Heart left ventricle (tissue), 16 donors: ENCODE measurements at regions not wholly inside any gene's neighbourhood (a gene's known extent, or its start where the extent isn't known, plus 50 kb on each side); places are given as distances from the start of the nearest gene placed in this dataset.

Experiments
- ATAC-seq, 4 donors: fragments of 200-7000 bp; cut with Tn5 transposase; one replicate each; pipeline ENCODE4 v1.9.1; 2020 to 2022; ENCODE audit warnings: moderate library complexity in 4 of 4, mild to moderate bottlenecking in 3 of 4, moderate number of reproducible peaks in 1 of 4
- DNase-seq, 5 donors: peaks; one replicate each; pipeline ENCODE4 v3.0.0-alpha.2; 2020
- H3K27ac ChIP-seq, 12 donors: fragments of 200-600 bp; sonication (generic) in 4 of 12; one replicate each; pipeline versions ENCODE4 v1.5.0 to v1.8.0; 2016 to 2022; ENCODE audit warnings: mild to moderate bottlenecking in 2 of 12
- H3K27me3 ChIP-seq, 9 donors: fragments of 200-600 bp; sonication (generic) in 2 of 9; one replicate each; pipeline versions ENCODE4 v1.5.1 to v1.8.0; 2016 to 2022; ENCODE audit warnings: mild to moderate bottlenecking in 3 of 9
- H3K36me3 ChIP-seq, 9 donors: fragments of 200-600 bp; sonication (generic) in 2 of 9; one replicate each; pipeline versions ENCODE4 v1.5.0 to v1.8.0; 2018 to 2022; ENCODE audit warnings: mild to moderate bottlenecking in 2 of 9
- H3K4me1 ChIP-seq, 12 donors: fragments of 200-600 bp; sonication (generic) in 4 of 12; one replicate each; pipeline versions ENCODE4 v1.5.0 to v1.8.0; 2016 to 2022; ENCODE audit warnings: mild to moderate bottlenecking in 3 of 12
- H3K4me3 ChIP-seq, 12 donors: fragments of 200-600 bp; sonication (generic) in 4 of 12; one replicate each; pipeline versions ENCODE4 v1.5.0 to v1.8.0; 2017 to 2022; ENCODE audit warnings: mild to moderate bottlenecking in 9 of 12, moderate library complexity in 4 of 12
- H3K9me3 ChIP-seq, 12 donors: fragments of 200-600 bp; sonication (generic) in 4 of 12; one replicate each; pipeline versions ENCODE4 v1.5.0 to v1.8.0; 2016 to 2022; ENCODE audit warnings: mild to moderate bottlenecking in 1 of 12
- CTCF ChIP-seq, 12 donors: fragments of 200-600 bp; sonication (generic) in 4 of 12; IDR thresholded peaks; one replicate each; pipeline versions ENCODE4 v1.5.0 to v1.8.0; 2018 to 2022; ENCODE audit warnings: antibody characterized with exemption in 12 of 12, mild to moderate bottlenecking in 5 of 12
- POLR2A ChIP-seq, 2 donors: fragments of 450-650 bp; IDR thresholded peaks; one replicate each; pipeline ENCODE4 v1.6.1; 2017; ENCODE audit warnings: antibody characterized with exemption in 2 of 2, mild to moderate bottlenecking in 2 of 2, moderate library complexity in 2 of 2
- WGBS, 4 donors: extraction: QIAGEN DNeasy Blood & Tissue Kit in 2 of 4; methylation state at CpG; one replicate each; pipeline versions ENCODE4 v1.1.5 to v1.1.7; 2013 to 2018; 5-methylcytosine and 5-hydroxymethylcytosine counted together
- intact Hi-C, 10 donors: fragments of 100-400 bp; cut with DNase I; formaldehyde crosslinking; loops; one replicate each; pipeline versions ENCODE4 v1.11.1 to v1.14.2; 2022
- donor health status: ischemic (EF 13 %, LVEDD 7.1; RV severe dilation, severe dysfunction).
- donor health status: healthy with polysubstance abuse.
- donor health status: DM: no; HTN: yes; CAD: no.
- donor health status: DM: no; HTN: no; CAD: no.
- donor health status: ischemic (EF 25% LVEDD 6.9; RV normal size, moderate dysfunction).
- donor health status: ischemic (EF 25% LVEDD 5.7; RV mildly dilated, moderate dysfunction).
- donor health status: healthy.
- donor health status: DM: yes; HTN: yes; CAD: no.
- donor health status: ischemic (EF 35%, LVEDD 5.7; RV mildly dilated, moderate dysfunction).
- donor health status: nonischemic (EF 11% LVEDD 7.7; RV severe dilation, severe dysfunction).
- donor health status: DM: yes; HTN: yes; CAD: no.
- donor health status: PGD.
- donor health status: ischemic (EF 29% LVEDD 5.4; RV normal size, mild dysfunction).
- donor health status: nonischemic (EF 23%, LVEDD 6.1; RV moderate dilation, normal function).

DNA sequence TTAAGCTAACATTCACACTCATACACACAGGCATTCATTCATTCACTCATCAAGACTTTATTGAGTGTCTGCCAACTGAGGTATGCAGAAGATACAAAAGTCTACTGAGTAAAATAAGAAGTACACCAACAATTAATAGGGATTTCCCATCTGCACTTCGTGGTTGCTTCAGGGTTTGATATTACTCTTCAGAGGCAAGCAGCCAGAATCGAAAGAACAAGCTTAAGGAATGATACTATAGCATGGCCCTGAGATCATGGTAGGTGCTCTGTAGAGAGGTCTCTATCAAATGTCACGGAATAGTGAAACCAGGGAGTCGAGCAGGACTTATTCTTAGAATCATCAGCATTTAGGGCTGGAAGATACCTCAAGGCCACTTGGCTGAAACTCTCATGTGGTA lies 135.4 kb downstream of the NRN1 start:
- Histone ChIP-seq H3K4me3 (no peak overlapping the region), H3K36me3 (no peaks in the 10 kb centered on the region), H3K27ac (no peak overlapping the region), H3K4me1 (peaks cover 0 to 10% (median 0%) of the 10 kb centered on the region in 12 donors), H3K9me3 (peaks cover 0 to 24% (median 10%) of the 10 kb centered on the region in 12 donors), H3K27me3 (no peaks in the 10 kb centered on the region)
- TF ChIP-seq CTCF (IDR thresholded peaks at IDR 0.05) (no peak), POLR2A (IDR thresholded peaks at IDR 0.05) (no peak)
- 73 to 85% (median 81%) methylated on average over 4 of the region's 4 CpGs for WGBS, 4 donors
- intact Hi-C loops: no loop called here
- no peak for ATAC-seq
- DNase-seq: no peak

DNA sequence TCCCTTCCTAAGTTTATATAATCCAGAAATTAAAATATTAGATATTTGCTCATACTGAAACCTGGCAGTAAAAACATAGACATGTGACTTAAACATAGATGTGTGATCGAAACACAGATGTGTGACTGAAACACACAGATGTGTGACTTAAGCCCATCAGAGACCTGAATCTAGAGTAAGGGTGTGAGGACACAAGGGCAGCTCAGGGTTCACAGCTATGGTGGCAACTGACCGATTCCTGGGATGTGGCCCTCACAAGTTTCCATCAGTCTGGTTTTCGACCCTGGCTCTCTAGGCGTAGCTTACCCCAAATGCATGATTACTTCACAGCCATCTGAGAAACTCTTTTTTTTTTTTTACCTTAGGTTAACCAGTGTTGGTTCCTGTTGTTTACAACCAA lies 137.0 kb downstream of the NRN1 start:
- no peak for TF ChIP-seq CTCF (IDR thresholded peaks at IDR 0.05)
- TF ChIP-seq POLR2A (IDR thresholded peaks at IDR 0.05): no peak
- Histone ChIP-seq H3K4me1 (peaks cover 0 to 18% (median 0%) of the 10 kb centered on the region in 12 donors), H3K27me3 (no peaks in the 10 kb centered on the region), H3K9me3 (peaks cover 0 to 28% (median 10%) of the 10 kb centered on the region in 12 donors), H3K36me3 (no peaks in the 10 kb centered on the region), H3K27ac (peak overlapping the region in 1 of 12 donors; percentile 35), H3K4me3 (no peak overlapping the region)
- 90 to 95% (median 93%) methylated on average over 4 of the region's 4 CpGs for WGBS, 4 donors
- no peak for ATAC-seq
- DNase-seq: no peak
- intact Hi-C loops: no loop called here

DNA sequence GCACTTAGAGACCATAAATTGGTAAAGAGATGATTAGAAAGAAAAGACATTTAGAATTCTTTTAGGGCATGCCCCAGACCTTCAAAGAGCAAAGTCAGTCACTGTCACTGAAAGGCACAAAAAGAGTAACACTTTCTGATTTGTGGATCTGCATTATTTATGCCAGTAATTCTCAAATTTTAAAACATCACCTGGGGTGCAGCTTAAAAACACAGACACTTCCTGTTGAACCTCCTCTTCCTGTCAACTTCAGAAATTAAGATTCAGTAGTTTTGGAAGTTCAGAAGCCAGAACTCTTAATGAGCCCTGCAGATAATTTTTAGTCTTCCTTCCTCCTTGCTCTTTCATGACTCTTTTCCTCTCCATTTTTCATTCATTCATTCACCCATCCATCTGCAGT lies 137.5 kb downstream of the NRN1 start:
- intact Hi-C loops: no loop called here
- H3K4me3 ChIP-seq: no peak overlapping the region
- no peaks in the 10 kb centered on the region for H3K36me3 ChIP-seq
- no peak for DNase-seq
- ATAC-seq: no peak
- peaks cover 0 to 18% (median 0%) of the 10 kb centered on the region in 12 donors for H3K4me1 ChIP-seq
- peak overlapping the region in 1 of 12 donors; percentile 35 for H3K27ac ChIP-seq
- TF ChIP-seq CTCF (IDR thresholded peaks at IDR 0.05) (no peak), POLR2A (IDR thresholded peaks at IDR 0.05) (no peak)
- H3K9me3 ChIP-seq: peaks cover 0 to 28% (median 10%) of the 10 kb centered on the region in 12 donors
- no peaks in the 10 kb centered on the region for H3K27me3 ChIP-seq

DNA sequence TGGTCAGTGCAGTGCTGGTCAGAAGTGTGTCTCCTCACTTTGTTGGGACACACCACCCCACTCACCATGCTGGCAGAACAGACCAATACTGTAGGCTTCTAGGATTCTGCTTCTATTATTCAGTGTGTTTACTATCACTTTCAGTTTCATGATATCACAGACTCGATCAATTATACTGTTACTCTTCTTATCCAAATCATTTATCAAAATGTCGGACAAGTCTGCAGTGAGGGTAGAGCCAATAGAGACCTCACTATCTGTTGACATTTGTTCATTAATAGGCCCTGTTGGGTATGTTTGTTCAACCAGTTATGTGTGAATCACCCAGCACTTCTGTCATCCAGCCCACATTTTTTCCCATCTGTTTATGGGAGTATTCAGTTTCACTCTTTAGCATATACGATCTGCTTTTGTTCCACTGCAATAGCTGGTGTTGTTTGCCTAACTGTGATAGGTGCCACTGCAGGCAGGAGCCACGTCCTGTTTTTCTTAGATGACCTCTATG lies 140.1 kb downstream of the NRN1 start:
- peaks cover 0 to 25% (median 10%) of the 10 kb centered on the region in 12 donors for H3K9me3 ChIP-seq
- TF ChIP-seq CTCF (IDR thresholded peaks at IDR 0.05): no peak
- TF ChIP-seq POLR2A (IDR thresholded peaks at IDR 0.05): no peak
- DNase-seq: no peak
- ATAC-seq: peak in 1 of 4 donors; percentile 36
- intact Hi-C loops: no loop called here
- peak overlapping the region in 7 of 12 donors; percentile 2 to 74 (median 24) for H3K27ac ChIP-seq
- peaks cover 0 to 18% (median 0%) of the 10 kb centered on the region in 12 donors for H3K4me1 ChIP-seq
- no peaks in the 10 kb centered on the region for H3K36me3 ChIP-seq
- WGBS, 4 donors: 48 to 60% (median 55%) methylated on average over 4 of the region's 4 CpGs
- no peaks in the 10 kb centered on the region for H3K27me3 ChIP-seq
- peak overlapping the region in 8 of 12 donors; percentile 3 to 47 (median 22) for H3K4me3 ChIP-seq
